GM18517 (cell line): ENCODE measurements at regions not wholly inside any gene's neighbourhood (a gene's known extent, or its start where the extent isn't known, plus 50 kb on each side); places are given as distances from the start of the nearest gene placed in this dataset.
A peak's percentile ranks its signal among the peaks of the same experiment; 100 is the strongest.

Experiments
- ATAC-seq: cut with Tn5 transposase; IDR thresholded peaks from one replicate; pipeline ENCODE4 v1.9.1; 2021; ENCODE audit warnings: mild to moderate bottlenecking, moderate library complexity; ENCODE audit not compliant: unreplicated experiment

GRCh38 chr10:89887406-89887805 is 186.0 kb downstream of the KIF20B start:
- peak; percentile 53 for ATAC-seq

DNA sequence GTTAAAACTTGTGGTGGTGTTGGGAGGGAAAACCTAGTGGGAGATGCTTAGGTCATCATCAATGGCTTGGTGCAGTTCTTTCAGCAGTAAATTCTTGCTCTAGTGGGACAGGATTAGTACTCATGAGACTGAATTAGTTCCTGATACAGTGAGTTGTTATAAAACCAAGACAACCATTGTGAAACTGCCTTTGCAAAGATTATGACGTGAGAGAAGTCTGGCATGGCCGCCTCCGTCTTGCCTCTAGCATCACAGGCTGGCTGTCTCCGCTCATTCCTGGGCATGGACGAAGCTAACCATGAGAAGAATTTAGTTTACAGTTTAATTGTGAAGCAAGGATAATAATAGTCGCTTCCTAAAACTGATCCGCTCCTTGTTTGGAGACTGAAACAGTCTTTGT is 186.4 kb downstream of the KIF20B start:
- peak; percentile 75 for ATAC-seq

DNA sequence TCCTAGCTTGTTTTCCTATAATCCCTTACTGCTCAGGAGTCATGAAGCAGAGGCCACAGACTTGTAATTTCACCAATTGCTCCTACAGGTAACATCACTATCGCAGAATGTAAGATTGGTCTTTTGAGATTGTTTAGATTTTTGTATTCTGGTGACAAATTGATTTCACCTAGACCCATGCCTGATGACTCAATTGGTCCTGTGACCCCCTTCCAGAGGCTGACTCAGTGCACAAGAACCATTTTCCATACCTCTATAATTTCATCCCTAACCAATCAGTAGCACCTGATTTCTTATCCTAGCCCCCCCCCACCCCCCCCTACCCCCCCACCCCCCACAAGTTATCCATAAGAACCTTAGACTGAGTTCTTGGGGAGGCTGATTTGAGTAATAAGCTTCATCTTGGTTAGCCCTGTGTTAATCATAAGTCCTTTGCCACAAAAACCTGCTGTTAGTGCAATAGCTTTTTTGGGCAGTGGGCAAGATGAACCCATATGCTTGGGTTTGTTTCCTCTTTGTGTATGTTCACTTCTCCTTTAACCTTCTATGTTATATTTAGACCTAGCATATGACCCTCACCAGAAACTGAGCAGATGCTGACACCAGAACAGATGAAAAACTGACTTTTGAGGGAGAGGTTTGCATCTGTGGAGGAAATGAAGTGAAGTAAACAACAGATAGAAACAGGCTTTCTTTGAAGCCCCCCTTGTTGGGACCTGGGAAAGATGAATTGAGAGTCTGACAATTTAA is 187.1 kb downstream of the KIF20B start:
- ATAC-seq = peak; percentile 84

DNA sequence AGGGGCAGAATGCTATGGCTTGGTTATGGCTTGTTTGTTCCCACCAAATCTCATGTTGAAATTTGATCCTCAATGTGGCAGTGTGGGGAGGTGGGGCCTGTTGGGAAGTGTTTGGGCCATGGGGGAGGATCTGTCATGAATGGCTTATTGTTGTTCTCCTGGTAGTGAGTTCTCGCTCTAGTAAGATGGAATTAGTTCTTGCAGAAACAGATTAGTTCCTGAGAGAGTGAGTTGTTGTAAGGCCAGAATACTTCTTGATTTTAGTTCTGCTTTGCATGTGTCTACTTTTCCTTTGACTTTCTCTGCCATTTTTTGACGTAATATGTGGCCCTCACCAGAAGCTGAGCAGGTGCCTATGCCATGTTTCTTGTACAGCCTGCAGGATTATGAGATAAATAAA is 188.2 kb downstream of the KIF20B start:
- no peak for ATAC-seq

DNA sequence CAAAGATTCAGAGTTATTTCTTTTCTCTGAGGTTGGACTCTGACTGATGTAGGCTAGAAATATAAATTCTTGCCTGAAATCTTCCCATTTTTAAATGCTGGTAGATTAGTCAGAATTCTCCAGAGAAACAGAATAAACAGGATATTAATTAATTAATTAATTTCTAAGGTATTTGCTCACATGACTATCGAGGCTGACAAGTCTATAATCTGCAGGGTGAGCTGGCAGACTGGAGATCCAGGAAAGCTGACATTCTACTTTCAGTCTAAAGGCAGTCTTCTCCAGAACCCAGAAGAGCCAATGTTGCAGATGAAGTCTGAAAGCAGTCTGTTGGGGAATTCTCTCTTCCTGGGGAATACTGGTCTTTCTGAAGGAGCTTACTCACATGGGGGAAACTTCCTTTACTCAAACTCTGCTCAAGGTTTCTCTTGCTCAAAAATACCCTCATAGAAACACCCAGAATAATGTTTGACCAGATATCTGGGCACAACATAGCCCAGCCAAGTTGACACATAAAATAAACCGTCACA is 189.7 kb downstream of the KIF20B start:
- no peak for ATAC-seq

DNA sequence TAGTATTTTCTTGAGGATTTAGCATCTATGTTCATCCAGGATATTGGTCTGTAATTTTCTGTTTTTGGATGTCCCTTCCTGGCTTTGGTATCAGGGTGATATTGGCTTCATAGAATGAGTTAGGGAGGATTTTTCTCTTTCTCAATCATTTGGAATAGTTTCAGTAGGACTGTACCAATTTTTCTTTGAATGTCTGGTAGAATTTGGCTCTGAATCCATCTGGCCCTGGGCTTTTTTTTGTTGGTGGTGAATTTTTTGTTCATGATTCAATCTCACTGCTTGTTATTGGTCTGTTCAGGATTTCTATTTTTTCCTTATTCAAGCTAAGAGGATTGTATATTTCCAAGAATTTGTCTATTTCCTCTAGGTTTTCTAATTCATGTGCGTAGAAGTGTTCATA is 192.7 kb downstream of the KIF20B start:
- no peak for ATAC-seq

DNA sequence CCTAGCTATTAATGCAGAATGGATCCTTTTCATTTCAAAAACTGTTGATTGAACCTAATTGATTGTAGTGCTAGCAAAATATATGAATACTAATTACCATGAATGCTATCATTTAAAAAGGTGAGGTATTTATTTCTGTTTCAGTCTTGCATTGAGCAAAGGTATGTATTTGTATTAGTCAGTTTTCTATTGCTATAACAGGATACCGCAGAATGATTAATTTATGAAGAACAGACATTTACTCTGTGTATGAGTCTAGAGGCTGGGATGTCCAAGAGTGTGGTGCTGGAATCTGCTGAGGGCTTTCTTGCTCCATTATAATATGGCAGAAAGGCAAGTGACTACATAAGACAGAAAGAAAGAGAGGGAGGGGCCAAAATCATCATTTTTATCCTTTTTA is 199.2 kb downstream of the KIF20B start:
- ATAC-seq = no peak

- ATAC-seq = no peak
Observed at GRCh38 chr10:89901895-89902294, 200.5 kb downstream of the KIF20B start.

GRCh38 chr10:89904755-89905154 is 203.4 kb downstream of the KIF20B start:
- ATAC-seq = no peak

- ATAC-seq = no peak
Observed at GRCh38 chr10:89909752-89910151, 208.4 kb downstream of the KIF20B start.

DNA sequence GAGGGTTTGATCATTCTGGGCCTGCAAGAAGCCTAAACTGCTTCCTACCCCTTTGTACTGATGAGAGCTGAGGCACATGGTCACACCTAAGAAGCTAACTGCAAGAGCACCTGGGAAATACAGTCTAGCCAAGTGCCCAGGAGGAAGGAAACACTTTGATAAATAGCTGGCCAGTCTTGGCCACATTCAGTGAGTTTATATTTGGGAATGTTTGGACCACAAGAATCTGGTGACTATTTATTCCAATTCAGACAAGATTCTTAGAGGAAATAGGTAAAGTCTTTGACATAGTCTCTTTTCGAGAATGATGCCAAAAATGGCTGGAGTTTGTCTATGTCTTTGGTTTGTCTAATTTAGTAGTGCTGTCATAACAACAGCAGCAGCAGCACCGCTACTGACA is 213.6 kb downstream of the KIF20B start:
- no peak for ATAC-seq

GRCh38 chr10:89915968-89916367 is 214.6 kb downstream of the KIF20B start:
- ATAC-seq = no peak

- no peak for ATAC-seq
Observed at GRCh38 chr10:89916468-89917215, 215.3 kb downstream of the KIF20B start.

DNA sequence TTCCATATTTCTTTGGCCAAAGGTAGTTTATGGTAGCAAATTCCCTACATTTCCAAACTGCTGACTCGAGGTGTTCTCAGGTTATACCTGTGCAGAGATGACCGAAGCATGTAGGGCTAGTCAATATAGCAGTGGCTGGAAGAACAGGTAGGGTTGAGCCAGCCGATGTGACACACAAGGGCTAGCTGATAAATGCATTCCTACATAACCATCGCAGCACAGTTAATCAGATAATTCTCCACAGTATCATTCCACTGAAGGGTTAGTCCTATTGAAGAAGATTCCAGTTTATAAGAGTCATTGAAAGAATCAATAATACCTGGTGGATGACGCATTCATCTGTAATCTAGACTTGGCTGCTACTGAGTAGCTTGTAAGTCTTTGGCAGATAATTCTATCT is 220.0 kb downstream of the KIF20B start:
- no peak for ATAC-seq

DNA sequence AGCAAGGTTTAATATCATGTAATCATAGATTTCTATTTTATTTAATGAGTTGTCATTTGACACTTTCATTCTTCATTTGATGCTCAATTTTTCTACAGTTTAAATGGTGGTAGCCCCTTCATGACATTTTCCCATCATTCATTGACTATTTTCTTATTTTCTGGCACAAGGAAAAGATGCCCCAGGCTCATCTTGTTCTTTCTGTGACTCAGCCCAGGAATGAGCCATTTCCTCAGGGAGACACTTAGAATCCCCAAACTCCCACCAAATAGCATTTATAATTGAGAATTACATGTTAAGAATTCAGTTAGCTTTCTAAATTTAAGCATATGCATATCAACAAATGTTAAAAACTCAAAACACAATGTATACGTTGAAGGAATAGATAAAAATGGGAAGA is 222.3 kb downstream of the KIF20B start:
- ATAC-seq = no peak

DNA sequence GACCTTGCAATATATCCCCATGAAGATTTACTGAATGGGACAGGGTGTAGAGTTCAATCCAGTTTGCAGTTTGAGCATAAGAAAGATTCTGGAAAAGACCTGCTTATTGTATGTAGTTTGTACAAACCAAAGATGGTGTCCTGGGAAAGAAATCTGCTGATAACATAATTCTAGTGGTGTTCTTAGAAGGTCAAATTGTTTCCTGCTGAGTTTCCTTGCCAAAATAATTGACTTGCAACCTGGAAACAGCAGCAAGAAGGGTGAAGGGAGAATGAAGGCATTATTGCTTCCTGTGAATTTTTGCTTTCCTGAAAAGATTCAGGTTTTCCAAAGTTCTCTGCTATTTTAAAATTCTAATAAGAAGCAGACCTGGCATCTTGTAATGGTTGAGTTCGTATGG is 222.9 kb downstream of the KIF20B start:
- ATAC-seq = no peak

DNA sequence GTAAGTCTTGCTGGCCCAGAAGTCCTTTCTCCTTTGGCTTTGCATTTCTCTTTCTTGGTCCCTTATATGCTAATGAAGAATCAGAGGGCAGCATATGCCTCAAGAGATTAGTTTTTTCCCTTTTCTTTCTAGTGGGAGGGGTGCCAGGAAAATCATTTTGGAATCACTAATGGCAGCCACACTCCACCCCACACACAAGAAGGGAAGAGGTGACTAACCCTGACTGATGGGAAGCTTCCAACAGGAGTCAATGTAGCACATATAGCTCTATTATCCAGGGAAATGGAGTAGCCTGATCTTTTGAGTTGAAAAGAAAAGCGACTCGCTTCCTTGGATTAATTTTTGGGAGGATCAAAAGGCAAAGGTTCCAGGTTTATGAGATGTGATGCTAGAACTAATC is 225.3 kb downstream of the KIF20B start:
- ATAC-seq = no peak

DNA sequence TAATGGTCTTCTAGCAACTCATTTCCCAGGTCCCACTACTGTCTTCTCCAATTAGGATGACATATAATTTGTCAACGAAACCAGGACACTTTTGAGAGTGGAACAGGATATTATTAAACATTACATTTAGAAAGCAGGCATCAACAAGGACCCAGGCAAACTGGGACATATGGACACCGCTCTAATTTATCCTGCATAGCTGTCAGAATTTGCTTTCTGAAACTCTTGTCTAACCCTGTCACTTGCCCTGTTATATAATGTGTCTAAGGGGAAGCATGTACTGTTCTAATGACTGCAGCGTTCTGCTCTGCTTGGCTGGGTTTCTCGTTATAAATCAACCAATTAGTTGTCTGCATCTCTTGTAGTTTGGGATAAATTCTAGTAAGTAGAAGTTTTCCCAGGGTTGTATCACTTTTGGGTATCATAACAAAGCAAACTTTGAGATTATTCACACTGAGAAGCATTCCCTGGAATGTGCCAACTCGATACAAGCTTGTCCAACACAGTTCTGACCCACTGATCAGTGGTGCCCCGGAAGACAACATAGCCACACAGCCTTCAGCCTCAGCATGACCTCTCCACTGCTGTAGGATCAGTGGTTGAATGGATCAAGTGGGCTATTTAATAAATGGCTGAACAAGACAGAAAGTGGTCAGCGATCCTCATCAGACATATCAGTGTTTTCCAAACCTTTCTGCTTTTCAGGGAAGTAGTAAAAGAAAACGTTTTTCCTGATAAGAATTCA is 228.1 kb downstream of the KIF20B start:
- ATAC-seq = no peak

DNA sequence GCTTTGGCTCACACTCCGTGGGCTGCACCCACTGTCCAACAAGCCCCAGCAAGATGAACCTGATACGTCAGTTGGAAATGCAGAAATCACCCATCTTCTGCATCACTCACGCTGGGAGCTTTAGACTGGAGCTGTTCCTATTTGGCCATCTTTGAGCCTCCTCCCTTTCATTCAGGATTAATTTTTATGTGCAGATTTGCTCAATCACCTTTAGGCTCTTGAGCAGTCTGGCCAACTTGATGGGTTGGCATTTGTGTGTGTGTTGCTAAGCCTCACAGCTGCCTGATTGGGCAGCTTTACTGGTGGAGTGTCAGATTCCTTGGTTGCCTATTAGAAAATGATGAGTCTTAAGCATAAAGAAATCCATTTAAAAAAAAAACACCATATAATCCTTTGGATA is 236.1 kb downstream of the KIF20B start:
- ATAC-seq = no peak

GRCh38 chr10:89940076-89940475 is 238.7 kb downstream of the KIF20B start:
- ATAC-seq = no peak

DNA sequence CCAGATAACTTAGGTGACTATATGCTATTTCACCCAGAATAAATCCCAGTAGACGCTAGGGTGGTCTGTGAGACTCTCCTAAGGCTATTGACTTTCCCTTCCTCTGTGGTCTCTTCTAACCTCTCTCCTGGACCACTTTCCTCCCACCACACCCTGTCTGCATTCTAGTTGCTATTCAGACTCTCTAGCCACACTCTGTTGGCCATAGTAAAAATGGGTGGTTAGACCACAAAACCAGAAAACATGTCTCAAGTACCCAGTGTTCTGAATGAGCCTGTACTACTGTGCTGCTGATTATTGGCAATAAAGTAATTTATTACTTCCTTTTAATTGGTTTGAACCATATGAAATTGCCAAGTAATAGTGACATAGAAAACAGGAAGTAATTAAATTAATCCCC is 240.8 kb downstream of the KIF20B start:
- ATAC-seq = no peak

GRCh38 chr10:89944138-89944537 is 242.7 kb downstream of the KIF20B start:
- ATAC-seq = no peak
